WTC11 (cell line): ENCODE measurements at regions not wholly inside any gene's neighbourhood (a gene's known extent, or its start where the extent isn't known, plus 50 kb on each side); places are given as distances from the start of the nearest gene placed in this dataset.
A peak's percentile ranks its signal among the peaks of the same experiment; 100 is the strongest.

Source experiments
- ATAC-seq: fragments of 200-7000 bp; cut with Tn5 transposase; 2 replicates; pipeline ENCODE4 v1.10.0; 2021; ENCODE audit warnings: mild to moderate bottlenecking, moderate library complexity
- CTCF ChIA-PET: fragments of 300-600 bp; sonication (Branson Sonifier 250); formaldehyde crosslinking; loops from one replicate; lab custom pipeline; 2021; ENCODE audit warnings: antibody characterized with exemption; lab: Charles Lee
- POLR2A ChIA-PET: fragments of 350-600 bp; sonication (Branson Sonifier 250); formaldehyde crosslinking; loops from one replicate; lab custom pipeline; 2021; ENCODE audit warnings: antibody characterized with exemption; lab: Charles Lee
- DNase-seq: peaks from one replicate; pipeline ENCODE4 v3.0.0; 2021; ENCODE audit warnings: low spot score
- H3K27ac Mint-ChIP-seq: 2 replicates; pipeline ENCODE4 v1.8.0; 2021; ENCODE audit warnings: mixed read lengths
- H3K27me3 Mint-ChIP-seq: 2 replicates; pipeline ENCODE4 v1.8.0; 2021; ENCODE audit warnings: low read depth, mild to moderate bottlenecking, moderate library complexity, mixed read lengths
- H3K36me3 Mint-ChIP-seq: 2 replicates; pipeline ENCODE4 v1.8.0; 2021; ENCODE audit warnings: mixed read lengths
- H3K4me1 Mint-ChIP-seq: 2 replicates; pipeline ENCODE4 v1.8.0; 2022; ENCODE audit warnings: mixed read lengths
- H3K4me3 Mint-ChIP-seq: 2 replicates; pipeline ENCODE4 v1.8.0; 2021; ENCODE audit warnings: mild to moderate bottlenecking, moderate library complexity, mixed read lengths
- H3K9me3 Mint-ChIP-seq: 2 replicates; pipeline ENCODE4 v1.8.0; 2021; ENCODE audit warnings: mixed read lengths
- AR ChIP-seq: fragments of 250-450 bp; sonication (Bioruptor Pico); IDR thresholded peaks from 2 replicates; pipeline ENCODE4 v1.9.0; 2021; ENCODE audit warnings: mild to moderate bottlenecking
- ATF3 ChIP-seq: sonication (generic); formaldehyde crosslinking; conservative IDR thresholded peaks from 2 replicates; pipeline ENCODE4 v1.8.1; 2022; ENCODE audit warnings: mild to moderate bottlenecking, missing genetic modification reagents
- E2F4 ChIP-seq: sonication (generic); formaldehyde crosslinking; IDR thresholded peaks from 2 replicates; pipeline ENCODE4 v1.8.1; 2022; ENCODE audit warnings: low read depth, mild to moderate bottlenecking, moderate library complexity, missing genetic modification reagents, borderline replicate concordance
- ELF4 ChIP-seq: sonication (generic); formaldehyde crosslinking; IDR thresholded peaks from 2 replicates; pipeline ENCODE4 v1.8.1; 2022; ENCODE audit warnings: low read depth, mild to moderate bottlenecking, moderate library complexity, missing genetic modification reagents
- ETV6 ChIP-seq: sonication (generic); formaldehyde crosslinking; IDR thresholded peaks from 2 replicates; pipeline ENCODE4 v1.8.1; 2022; ENCODE audit warnings: mild to moderate bottlenecking, missing genetic modification reagents
- IRF2 ChIP-seq: sonication (generic); formaldehyde crosslinking; IDR thresholded peaks from 2 replicates; pipeline ENCODE4 v1.8.0; 2022; ENCODE audit warnings: low read depth, missing genetic modification reagents, borderline replicate concordance
- KAT7 ChIP-seq: sonication (generic); formaldehyde crosslinking; IDR thresholded peaks from 2 replicates; pipeline ENCODE4 v1.8.1; 2023; ENCODE audit warnings: missing genetic modification reagents, mild to moderate bottlenecking, borderline replicate concordance
- MLX ChIP-seq: sonication (generic); formaldehyde crosslinking; IDR thresholded peaks from 2 replicates; pipeline ENCODE4 v1.8.1; 2023; ENCODE audit warnings: mild to moderate bottlenecking, missing genetic modification reagents, moderate library complexity
- MXD4 ChIP-seq: fragments of 250-450 bp; sonication (Bioruptor Pico); IDR thresholded peaks from 2 replicates; pipeline ENCODE4 v1.8.0; 2021; ENCODE audit warnings: mild to moderate bottlenecking, moderate library complexity, borderline replicate concordance
- MYBL2 ChIP-seq: sonication (generic); formaldehyde crosslinking; IDR thresholded peaks from 2 replicates; pipeline ENCODE4 v1.8.1; 2023; ENCODE audit warnings: mild to moderate bottlenecking, moderate library complexity, missing genetic modification reagents
- NR2C2 ChIP-seq: sonication (generic); formaldehyde crosslinking; IDR thresholded peaks from 2 replicates; pipeline ENCODE4 v1.8.0; 2022; ENCODE audit warnings: mild to moderate bottlenecking, missing genetic modification reagents
- NR3C1 ChIP-seq: sonication (generic); formaldehyde crosslinking; conservative IDR thresholded peaks from 2 replicates; pipeline ENCODE4 v1.8.1; 2023; ENCODE audit warnings: low read depth, mild to moderate bottlenecking, missing genetic modification reagents
- OVOL2 ChIP-seq: fragments of 250-450 bp; sonication (Bioruptor Pico); IDR thresholded peaks from 2 replicates; pipeline ENCODE4 v1.9.0; 2021; ENCODE audit warnings: mild to moderate bottlenecking, borderline replicate concordance
- SOX15 ChIP-seq: fragments of 250-450 bp; sonication (Bioruptor Pico); IDR thresholded peaks from 2 replicates; pipeline ENCODE4 v1.9.0; 2021; ENCODE audit warnings: mild to moderate bottlenecking
- TEAD4 ChIP-seq: sonication (generic); formaldehyde crosslinking; IDR thresholded peaks from 2 replicates; pipeline ENCODE4 v1.8.0; 2022; ENCODE audit warnings: mild to moderate bottlenecking, missing genetic modification reagents
- ZNF121 ChIP-seq: sonication (generic); formaldehyde crosslinking; IDR thresholded peaks from 2 replicates; pipeline ENCODE4 v1.8.0; 2023; ENCODE audit warnings: missing genetic modification reagents
- ZNF219 ChIP-seq: sonication (generic); formaldehyde crosslinking; IDR thresholded peaks from 2 replicates; pipeline ENCODE4 v1.8.0; 2023; ENCODE audit warnings: missing genetic modification reagents, mild to moderate bottlenecking, borderline replicate concordance
- ZNF263 ChIP-seq: sonication (generic); formaldehyde crosslinking; IDR thresholded peaks from 2 replicates; pipeline ENCODE4 v1.8.1; 2022; ENCODE audit warnings: low read depth, mild to moderate bottlenecking, moderate library complexity, missing genetic modification reagents
- TF ChIP-seq, protein P1 (sequence below): fragments of 200-600 bp; IDR thresholded peaks from 2 replicates; pipeline ENCODE4 v1.8.0; 2022; ENCODE audit warnings: antibody characterized with exemption
- TF ChIP-seq, protein P2 (sequence below): sonication (generic); formaldehyde crosslinking; conservative IDR thresholded peaks from 2 replicates; pipeline ENCODE4 v1.8.1; 2023; ENCODE audit warnings: mild to moderate bottlenecking, low read depth, missing genetic modification reagents, moderate library complexity
- TF ChIP-seq, protein P3 (sequence below): sonication (generic); formaldehyde crosslinking; IDR thresholded peaks from 2 replicates; pipeline ENCODE4 v1.8.0; 2022; ENCODE audit warnings: mild to moderate bottlenecking, missing genetic modification reagents

DNA sequence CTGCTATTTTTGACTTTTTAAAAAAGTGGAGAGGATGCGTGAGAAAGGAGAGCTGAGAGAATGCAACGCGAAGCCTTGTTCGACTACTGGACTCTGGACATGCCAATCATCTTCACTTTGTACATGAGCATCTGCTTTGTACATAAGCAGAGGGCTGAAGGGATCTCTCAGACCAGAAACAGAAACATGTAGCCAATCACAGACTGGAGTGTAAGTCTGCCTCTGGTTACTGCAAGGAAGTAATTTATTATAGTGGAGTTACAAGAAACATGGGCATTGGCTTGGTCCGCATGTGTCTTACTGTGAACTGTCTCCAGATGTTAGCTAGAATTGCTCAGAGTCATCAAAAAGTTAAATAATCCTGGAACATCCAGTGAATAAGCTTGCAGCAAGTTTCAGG lies 190.0 kb upstream of the GRAMD2B start (continued):
- TF ChIP-seq ETV6 (CRISPR knock-in tag) (no peak), ELF4 (no peak), TEAD4 (CRISPR knock-in tag) (no peak)
- TF ChIP-seq, all 79 proteins: peak for 0

GRCh38 chr5:126234563-126235195 lies 188.5 kb upstream of the GRAMD2B start:
- ATAC-seq: peak; percentile 98
- CTCF ChIA-PET: interaction anchor here (1.0 to 2.2 kb wide), 5 partner anchors 14 to 399 kb away, joined by 3 to 5 read pairs (median 4); no protein-coding TSS in a partner anchor
- TF ChIP-seq, protein P1, sequence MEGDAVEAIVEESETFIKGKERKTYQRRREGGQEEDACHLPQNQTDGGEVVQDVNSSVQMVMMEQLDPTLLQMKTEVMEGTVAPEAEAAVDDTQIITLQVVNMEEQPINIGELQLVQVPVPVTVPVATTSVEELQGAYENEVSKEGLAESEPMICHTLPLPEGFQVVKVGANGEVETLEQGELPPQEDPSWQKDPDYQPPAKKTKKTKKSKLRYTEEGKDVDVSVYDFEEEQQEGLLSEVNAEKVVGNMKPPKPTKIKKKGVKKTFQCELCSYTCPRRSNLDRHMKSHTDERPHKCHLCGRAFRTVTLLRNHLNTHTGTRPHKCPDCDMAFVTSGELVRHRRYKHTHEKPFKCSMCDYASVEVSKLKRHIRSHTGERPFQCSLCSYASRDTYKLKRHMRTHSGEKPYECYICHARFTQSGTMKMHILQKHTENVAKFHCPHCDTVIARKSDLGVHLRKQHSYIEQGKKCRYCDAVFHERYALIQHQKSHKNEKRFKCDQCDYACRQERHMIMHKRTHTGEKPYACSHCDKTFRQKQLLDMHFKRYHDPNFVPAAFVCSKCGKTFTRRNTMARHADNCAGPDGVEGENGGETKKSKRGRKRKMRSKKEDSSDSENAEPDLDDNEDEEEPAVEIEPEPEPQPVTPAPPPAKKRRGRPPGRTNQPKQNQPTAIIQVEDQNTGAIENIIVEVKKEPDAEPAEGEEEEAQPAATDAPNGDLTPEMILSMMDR: peak; percentile 45
- TF ChIP-seq MXD4 (CRISPR knock-in tag): no peak
- Mint-ChIP-seq H3K4me1 (peaks cover 23% of the 10 kb centered on the region), H3K27ac (no peak overlapping the region), H3K4me3 (no peak overlapping the region), H3K9me3 (peaks cover 26% of the 10 kb centered on the region), H3K27me3 (no peaks in the 10 kb centered on the region; the same call in 1 of the 2 replicates), H3K36me3 (peaks cover 3% of the 10 kb centered on the region; the same call in 1 of the 2 replicates)
- peak; percentile 31 for DNase-seq
- POLR2A ChIA-PET: no interaction called here

DNA sequence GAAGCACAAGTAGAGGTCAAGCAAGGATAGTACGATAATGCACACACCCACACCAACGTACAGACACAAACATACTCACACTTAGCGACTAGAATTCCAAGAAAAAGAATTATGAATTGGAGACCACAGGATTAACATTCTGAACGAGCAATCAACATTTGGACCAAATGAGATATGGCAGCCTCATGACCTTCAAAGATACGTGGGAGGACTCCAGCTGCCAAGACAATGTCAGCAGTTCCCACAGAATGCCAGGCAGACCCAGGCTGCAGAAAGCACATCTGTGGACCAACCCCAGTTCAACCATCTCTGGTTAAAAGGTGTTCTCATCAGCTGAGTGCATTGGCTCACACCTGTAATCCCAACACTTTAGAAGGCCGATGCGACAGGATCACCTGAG lies 187.6 kb upstream of the GRAMD2B start:
- H3K36me3 Mint-ChIP-seq: peaks cover 3% of the 10 kb centered on the region; the same call in 1 of the 2 replicates
- H3K4me3 Mint-ChIP-seq: no peak overlapping the region
- peaks cover 20% of the 10 kb centered on the region for H3K9me3 Mint-ChIP-seq
- H3K27ac Mint-ChIP-seq: no peak overlapping the region
- CTCF ChIA-PET: interaction anchor here (1.2 to 2.2 kb wide), 2 partner anchors 64 to 248 kb away, joined by 4 to 5 read pairs; no protein-coding TSS in a partner anchor
- no peak for ATAC-seq
- POLR2A ChIA-PET: no interaction called here
- no peak for TF ChIP-seq OVOL2 (CRISPR knock-in tag)
- TF ChIP-seq ZNF121 (CRISPR knock-in tag): no peak
- TF ChIP-seq KAT7: no peak
- TF ChIP-seq E2F4: no peak
- TF ChIP-seq NR3C1 (CRISPR knock-in tag): no peak
- TF ChIP-seq NR2C2: no peak
- no peak for TF ChIP-seq ZNF219 (CRISPR knock-in tag)
- no peak for TF ChIP-seq ZNF263 (CRISPR knock-in tag)
- TF ChIP-seq, protein P2, sequence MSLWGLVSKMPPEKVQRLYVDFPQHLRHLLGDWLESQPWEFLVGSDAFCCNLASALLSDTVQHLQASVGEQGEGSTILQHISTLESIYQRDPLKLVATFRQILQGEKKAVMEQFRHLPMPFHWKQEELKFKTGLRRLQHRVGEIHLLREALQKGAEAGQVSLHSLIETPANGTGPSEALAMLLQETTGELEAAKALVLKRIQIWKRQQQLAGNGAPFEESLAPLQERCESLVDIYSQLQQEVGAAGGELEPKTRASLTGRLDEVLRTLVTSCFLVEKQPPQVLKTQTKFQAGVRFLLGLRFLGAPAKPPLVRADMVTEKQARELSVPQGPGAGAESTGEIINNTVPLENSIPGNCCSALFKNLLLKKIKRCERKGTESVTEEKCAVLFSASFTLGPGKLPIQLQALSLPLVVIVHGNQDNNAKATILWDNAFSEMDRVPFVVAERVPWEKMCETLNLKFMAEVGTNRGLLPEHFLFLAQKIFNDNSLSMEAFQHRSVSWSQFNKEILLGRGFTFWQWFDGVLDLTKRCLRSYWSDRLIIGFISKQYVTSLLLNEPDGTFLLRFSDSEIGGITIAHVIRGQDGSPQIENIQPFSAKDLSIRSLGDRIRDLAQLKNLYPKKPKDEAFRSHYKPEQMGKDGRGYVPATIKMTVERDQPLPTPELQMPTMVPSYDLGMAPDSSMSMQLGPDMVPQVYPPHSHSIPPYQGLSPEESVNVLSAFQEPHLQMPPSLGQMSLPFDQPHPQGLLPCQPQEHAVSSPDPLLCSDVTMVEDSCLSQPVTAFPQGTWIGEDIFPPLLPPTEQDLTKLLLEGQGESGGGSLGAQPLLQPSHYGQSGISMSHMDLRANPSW (CRISPR knock-in tag): no peak
- no peak for TF ChIP-seq MYBL2 (CRISPR knock-in tag)
- TF ChIP-seq, protein P3, sequence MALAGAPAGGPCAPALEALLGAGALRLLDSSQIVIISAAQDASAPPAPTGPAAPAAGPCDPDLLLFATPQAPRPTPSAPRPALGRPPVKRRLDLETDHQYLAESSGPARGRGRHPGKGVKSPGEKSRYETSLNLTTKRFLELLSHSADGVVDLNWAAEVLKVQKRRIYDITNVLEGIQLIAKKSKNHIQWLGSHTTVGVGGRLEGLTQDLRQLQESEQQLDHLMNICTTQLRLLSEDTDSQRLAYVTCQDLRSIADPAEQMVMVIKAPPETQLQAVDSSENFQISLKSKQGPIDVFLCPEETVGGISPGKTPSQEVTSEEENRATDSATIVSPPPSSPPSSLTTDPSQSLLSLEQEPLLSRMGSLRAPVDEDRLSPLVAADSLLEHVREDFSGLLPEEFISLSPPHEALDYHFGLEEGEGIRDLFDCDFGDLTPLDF (CRISPR knock-in tag): no peak
- TF ChIP-seq IRF2: no peak
- no peak for TF ChIP-seq AR (CRISPR knock-in tag)
- TF ChIP-seq ATF3 (CRISPR knock-in tag): no peak
- no peak for TF ChIP-seq MLX
- no peak for TF ChIP-seq SOX15 (CRISPR knock-in tag)
- peaks cover 23% of the 10 kb centered on the region for H3K4me1 Mint-ChIP-seq
- H3K27me3 Mint-ChIP-seq: no peaks in the 10 kb centered on the region; the same call in 1 of the 2 replicates
- DNase-seq: no peak
